SK-N-SH treated with all-trans-retinoic acid at 6 μM for 48 hours (cell line): ENCODE measurements at regions not wholly inside any gene's neighbourhood (a gene's known extent, or its start where the extent isn't known, plus 50 kb on each side); places are given as distances from the start of the nearest gene placed in this dataset.
"Not testable (repeated sequence)": the region's sequence is repeated elsewhere in the genome, so short reads cannot be mapped to it uniquely, and the experiment has no call there.

Source experiments
- ATAC-seq: fragments of 200-7000 bp; cut with Tn5 transposase; 3 replicates; pipeline ENCODE4 v1.9.1; 2020; ENCODE audit warnings: mild to moderate bottlenecking, moderate library complexity
- ARNTL ChIP-seq: fragments of 450-650 bp; formaldehyde crosslinking; IDR thresholded peaks from 2 replicates; pipeline ENCODE4 v1.5.0; 2020; ENCODE audit warnings: low read depth, mild to moderate bottlenecking, moderate library complexity, borderline replicate concordance
- BACH2 ChIP-seq: fragments of 250-450 bp; sonication (Bioruptor Pico); IDR thresholded peaks from 2 replicates; pipeline ENCODE4 v1.9.0; 2021; ENCODE audit warnings: mild to moderate bottlenecking, borderline replicate concordance
- CREB5 ChIP-seq: fragments of 250-450 bp; sonication (Bioruptor Pico); IDR thresholded peaks from 2 replicates; pipeline ENCODE4 v1.5.1; 2020; ENCODE audit warnings: low read depth, mild to moderate bottlenecking, moderate library complexity
- CSDC2 ChIP-seq: fragments of 250-450 bp; sonication (Bioruptor Pico); IDR thresholded peaks from 2 replicates; pipeline ENCODE4 v1.5.0; 2020; ENCODE audit warnings: mild to moderate bottlenecking, moderate library complexity
- CSRNP3 ChIP-seq: fragments of 250-450 bp; sonication (Bioruptor Pico); IDR thresholded peaks from 2 replicates; pipeline ENCODE4 v1.5.1; 2021; ENCODE audit warnings: mild to moderate bottlenecking, moderate library complexity
- ESRRG ChIP-seq: fragments of 250-450 bp; sonication (Bioruptor Pico); IDR thresholded peaks from 2 replicates; pipeline ENCODE4 v1.6.1; 2021; ENCODE audit warnings: mild to moderate bottlenecking
- GLIS3 ChIP-seq: fragments of 250-450 bp; sonication (Bioruptor Pico); IDR thresholded peaks from 2 replicates; pipeline ENCODE4 v1.5.0; 2020; ENCODE audit warnings: mild to moderate bottlenecking, moderate library complexity
- ISL1 ChIP-seq: fragments of 250-450 bp; sonication (Bioruptor Pico); IDR thresholded peaks from 2 replicates; pipeline ENCODE4 v2.1.2; 2022; ENCODE audit warnings: mild to moderate bottlenecking, moderate library complexity
- OSR1 ChIP-seq: fragments of 250-450 bp; sonication (Bioruptor Pico); IDR thresholded peaks from 2 replicates; pipeline ENCODE4 v1.8.0; 2022; ENCODE audit warnings: moderate library complexity, mild to moderate bottlenecking, inconsistent platforms
- PATZ1 ChIP-seq: fragments of 250-450 bp; sonication (Bioruptor Pico); IDR thresholded peaks from 2 replicates; pipeline ENCODE4 v1.8.0; 2020; ENCODE audit warnings: mild to moderate bottlenecking, moderate library complexity, borderline replicate concordance
- POU6F1 ChIP-seq: fragments of 250-450 bp; sonication (Bioruptor Pico); IDR thresholded peaks from 2 replicates; pipeline ENCODE4 v1.8.0; 2021; ENCODE audit warnings: low read depth, mild to moderate bottlenecking, moderate library complexity, borderline replicate concordance
- PPARA ChIP-seq: fragments of 250-450 bp; sonication (Bioruptor Pico); IDR thresholded peaks from 2 replicates; pipeline ENCODE4 v1.5.0; 2020; ENCODE audit warnings: mild to moderate bottlenecking, borderline replicate concordance
- RARB ChIP-seq: fragments of 250-450 bp; sonication (Bioruptor Pico); IDR thresholded peaks from 2 replicates; pipeline ENCODE4 v1.8.0; 2021; ENCODE audit warnings: mild to moderate bottlenecking, moderate library complexity
- SNAI2 ChIP-seq: fragments of 250-450 bp; sonication (Bioruptor Pico); IDR thresholded peaks from 2 replicates; pipeline ENCODE4 v1.5.0; 2020; ENCODE audit warnings: mild to moderate bottlenecking, moderate library complexity
- TCF4 ChIP-seq: fragments of 250-450 bp; sonication (Bioruptor Pico); IDR thresholded peaks from 2 replicates; pipeline ENCODE4 v1.8.0; 2021; ENCODE audit warnings: mild to moderate bottlenecking, moderate library complexity, borderline replicate concordance
- TSHZ2 ChIP-seq: fragments of 250-450 bp; sonication (Bioruptor Pico); IDR thresholded peaks from 2 replicates; pipeline ENCODE4 v1.5.0; 2020; ENCODE audit warnings: mild to moderate bottlenecking, moderate library complexity
- ZC3H10 ChIP-seq: fragments of 250-450 bp; sonication (Bioruptor Pico); IDR thresholded peaks from 2 replicates; pipeline ENCODE4 v1.5.1; 2021; ENCODE audit warnings: mild to moderate bottlenecking, moderate library complexity
- ZNF565 ChIP-seq: fragments of 450-650 bp; formaldehyde crosslinking; conservative IDR thresholded peaks from 2 replicates; pipeline ENCODE4 v1.5.0; 2020; ENCODE audit warnings: low read depth, mild to moderate bottlenecking, moderate library complexity
- ZNF70 ChIP-seq: fragments of 450-650 bp; formaldehyde crosslinking; IDR thresholded peaks from 2 replicates; pipeline ENCODE4 v1.5.0; 2020; ENCODE audit warnings: mild to moderate bottlenecking, moderate library complexity
- ZNF8 ChIP-seq: fragments of 450-650 bp; formaldehyde crosslinking; IDR thresholded peaks from 2 replicates; pipeline ENCODE4 v1.5.0; 2020; ENCODE audit warnings: mild to moderate bottlenecking, moderate library complexity

GRCh38 chr12:59329462-59329861 lies 266.4 kb upstream of the SLC16A7 start:
- no peak for TF ChIP-seq PATZ1
- no peak for TF ChIP-seq CREB5 (CRISPR knock-in tag)
- no peak for TF ChIP-seq ZNF8 (CRISPR knock-in tag)
- no peak for ATAC-seq

GRCh38 chr12:59328395-59329075 lies 267.3 kb upstream of the SLC16A7 start:
- ATAC-seq, result not testable (repeated sequence)

- not testable (repeated sequence) for ATAC-seq
These were observed 269.4 kb upstream of the SLC16A7 start for GRCh38 chr12:59326457-59326856.

- ATAC-seq, result no peak
- TF ChIP-seq ISL1 (CRISPR knock-in tag) (no peak), TSHZ2 (CRISPR knock-in tag) (no peak), ESRRG (CRISPR knock-in tag) (no peak), ARNTL (CRISPR knock-in tag) (no peak), ZC3H10 (CRISPR knock-in tag) (no peak), ZNF70 (CRISPR knock-in tag) (no peak), GLIS3 (no peak), BACH2 (CRISPR knock-in tag) (no peak), OSR1 (CRISPR knock-in tag) (no peak)
These were observed 273.4 kb upstream of the SLC16A7 start for GRCh38 chr12:59322473-59322872.

GRCh38 chr12:59321278-59321677 lies 274.6 kb upstream of the SLC16A7 start:
- no peak for ATAC-seq
- no peak for TF ChIP-seq CSRNP3 (CRISPR knock-in tag)
- TF ChIP-seq ZNF70 (CRISPR knock-in tag), result no peak
- no peak for TF ChIP-seq SNAI2 (CRISPR knock-in tag)
- no peak for TF ChIP-seq CSDC2
- no peak for TF ChIP-seq ESRRG (CRISPR knock-in tag)
- TF ChIP-seq ZNF8 (CRISPR knock-in tag), result no peak
- no peak for TF ChIP-seq TSHZ2 (CRISPR knock-in tag)
- no peak for TF ChIP-seq CREB5 (CRISPR knock-in tag)
- no peak for TF ChIP-seq RARB
- TF ChIP-seq BACH2 (CRISPR knock-in tag), result no peak
- no peak for TF ChIP-seq POU6F1 (CRISPR knock-in tag)
- TF ChIP-seq PPARA (CRISPR knock-in tag), result no peak
- TF ChIP-seq OSR1 (CRISPR knock-in tag), result no peak
- no peak for TF ChIP-seq ISL1 (CRISPR knock-in tag)
- TF ChIP-seq TCF4 (CRISPR knock-in tag), result no peak
- TF ChIP-seq ZNF565, result no peak
